Sigmoid colon (tissue), 4 donors: ENCODE measurements at regions not wholly inside any gene's neighbourhood (a gene's known extent, or its start where the extent isn't known, plus 50 kb on each side); places are given as distances from the start of the nearest gene placed in this dataset.

Experiments used
- CTCF ChIP-seq, 4 experiments: fragments of 450-650 bp in 3 of 4; fragments of 200-600 bp in 1 of 4; IDR thresholded peaks; one replicate each; pipeline ENCODE4 v1.5.1; 2016 to 2019; ENCODE audit warnings: antibody characterized with exemption in 4 of 4, mild to moderate bottlenecking in 3 of 4, moderate library complexity in 2 of 4
- EP300 ChIP-seq, 4 donors: sonication (generic); formaldehyde crosslinking; IDR thresholded peaks; one replicate each; pipeline ENCODE4 v1.6.1; 2017; ENCODE audit warnings: antibody characterized with exemption in 4 of 4
- POLR2A ChIP-seq, 2 donors: fragments of 450-650 bp; IDR thresholded peaks; one replicate each; pipeline ENCODE4 v1.6.1; 2016; ENCODE audit warnings: antibody characterized with exemption in 2 of 2, mild to moderate bottlenecking in 2 of 2, moderate library complexity in 2 of 2

- no peak for TF ChIP-seq EP300 (IDR thresholded peaks at IDR 0.05)
- TF ChIP-seq CTCF (IDR thresholded peaks at IDR 0.05), result no peak
- no peak for TF ChIP-seq POLR2A (IDR thresholded peaks at IDR 0.05)
Measured at GRCh38 chr2:5328826-5329225, 363.4 kb upstream of the SOX11 start.
